Calu3 (cell line): ENCODE measurements at regions not wholly inside any gene's neighbourhood (a gene's known extent, or its start where the extent isn't known, plus 50 kb on each side); places are given as distances from the start of the nearest gene placed in this dataset.
"Not testable (repeated sequence)": the region's sequence is repeated elsewhere in the genome, so short reads cannot be mapped to it uniquely, and the experiment has no call there.

Source experiments
- BruUV-seq: library from RNA; stranded (reverse); fragments of 400-500 nt; replicated peaks from 2 replicates; lab custom pipeline; 2021; lab: Mats Ljungman, UMichigan
- CTCF ChIA-PET: fragments of 300-600 bp; sonication (Branson Sonifier 250); formaldehyde crosslinking; loops from one replicate; lab custom pipeline; 2022; ENCODE audit warnings: antibody characterized with exemption; lab: Charles Lee
- DNase-seq: peaks from one replicate; pipeline ENCODE4 v3.0.0; 2022
- H3K27ac Mint-ChIP-seq: one replicate; pipeline ENCODE4 v1.8.0; 2022; ENCODE audit warnings: mixed read lengths; ENCODE audit not compliant: unreplicated experiment
- H3K27me3 Mint-ChIP-seq: one replicate; pipeline ENCODE4 v1.8.0; 2022; ENCODE audit warnings: mixed read lengths; ENCODE audit not compliant: unreplicated experiment
- H3K36me3 Mint-ChIP-seq: one replicate; pipeline ENCODE4 v1.8.0; 2022; ENCODE audit warnings: mild to moderate bottlenecking, moderate library complexity, mixed read lengths; ENCODE audit not compliant: insufficient read depth, unreplicated experiment
- H3K4me1 Mint-ChIP-seq: one replicate; pipeline ENCODE4 v1.8.0; 2022; ENCODE audit warnings: mild to moderate bottlenecking, low read depth, mixed read lengths; ENCODE audit not compliant: unreplicated experiment
- H3K4me3 Mint-ChIP-seq: one replicate; pipeline ENCODE4 v1.8.0; 2022; ENCODE audit warnings: mild to moderate bottlenecking, low read depth, moderate library complexity, mixed read lengths; ENCODE audit not compliant: unreplicated experiment
- H3K9me3 Mint-ChIP-seq: one replicate; pipeline ENCODE4 v1.8.0; 2022; ENCODE audit warnings: low read depth, mixed read lengths; ENCODE audit not compliant: unreplicated experiment
- CTCF ChIP-seq: fragments of 200-600 bp; IDR thresholded peaks from one replicate; pipeline ENCODE4 v1.8.0; 2022; ENCODE audit warnings: antibody characterized with exemption; ENCODE audit not compliant: unreplicated experiment
- intact Hi-C: fragments of 100-400 bp; cut with micrococcal nuclease; formaldehyde crosslinking; loops from one replicate; pipeline ENCODE4 v1.10.0; 2022; ENCODE audit not compliant: unreplicated experiment

DNA sequence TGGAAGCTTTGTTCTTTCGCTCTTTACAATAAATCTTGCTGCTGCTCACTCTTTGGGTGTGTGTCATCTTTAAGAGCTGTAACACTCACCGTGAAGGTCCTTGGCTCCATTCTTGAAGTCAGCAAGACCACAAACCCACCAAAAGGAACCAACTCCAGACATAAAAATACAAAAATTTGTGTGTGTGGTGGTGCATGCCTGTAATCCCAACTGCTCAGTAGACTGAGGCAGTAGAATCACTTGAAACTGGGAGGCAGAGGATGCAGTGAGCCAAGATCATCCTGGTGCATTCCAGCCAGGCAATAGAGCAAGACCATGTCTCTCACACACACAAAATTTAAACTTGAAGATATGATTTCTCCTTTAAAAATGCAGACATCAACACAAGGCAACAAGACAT, 1431.7 kb upstream of the B3GALT2 start:
- DNase-seq: no peak
- CTCF ChIA-PET: no interaction called here
- intact Hi-C loops: no loop called here
- Mint-ChIP-seq H3K27ac (no peak overlapping the region), H3K9me3 (no peaks in the 10 kb centered on the region), H3K27me3 (no peaks in the 10 kb centered on the region), H3K36me3 (no peaks in the 10 kb centered on the region), H3K4me3 (no peak overlapping the region), H3K4me1 (no peaks in the 10 kb centered on the region)
- no TSS peak for BruUV-seq
- TF ChIP-seq CTCF: no peak

GRCh38 chr1:194617272-194617671, 1430.9 kb upstream of the B3GALT2 start:
- CTCF ChIA-PET: interaction anchor here (0.6 kb wide), 1 partner anchor 38 kb away, joined by 3 read pairs; no protein-coding TSS in a partner anchor
- H3K9me3 Mint-ChIP-seq, H3K4me3 Mint-ChIP-seq, H3K36me3 Mint-ChIP-seq, BruUV-seq, H3K27me3 Mint-ChIP-seq, DNase-seq, H3K27ac Mint-ChIP-seq, H3K4me1 Mint-ChIP-seq, intact Hi-C loops: not testable (repeated sequence)

GRCh38 chr1:194616835-194617234, 1430.4 kb upstream of the B3GALT2 start:
- BruUV-seq: no TSS peak
- Mint-ChIP-seq H3K27ac (no peak overlapping the region), H3K4me3 (no peak overlapping the region), H3K27me3 (no peaks in the 10 kb centered on the region), H3K9me3 (no peaks in the 10 kb centered on the region), H3K4me1 (no peaks in the 10 kb centered on the region), H3K36me3 (no peaks in the 10 kb centered on the region)
- no peak for DNase-seq
- CTCF ChIA-PET: no interaction called here
- TF ChIP-seq CTCF: no peak
- intact Hi-C loops: no loop called here

DNA sequence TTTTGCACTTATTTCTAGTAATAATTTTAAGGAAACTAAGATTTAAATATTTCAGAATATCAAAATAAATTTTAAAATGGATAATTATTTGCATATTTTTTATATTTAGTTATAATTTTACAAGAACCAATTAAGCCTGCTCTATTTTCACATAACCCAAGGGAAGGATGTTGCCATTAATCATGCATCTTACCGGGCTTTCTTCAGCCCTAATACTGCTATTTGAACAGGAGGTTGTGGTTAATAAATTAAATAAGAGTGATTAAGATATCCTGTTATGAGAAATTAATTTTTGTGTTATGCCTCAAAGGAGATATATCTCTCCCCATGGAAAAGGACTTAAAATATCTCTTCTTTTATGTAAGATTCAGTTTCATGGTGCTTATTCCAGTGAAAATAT, 1415.8 kb upstream of the B3GALT2 start:
- Mint-ChIP-seq H3K4me1 (no peaks in the 10 kb centered on the region), H3K27me3 (no peaks in the 10 kb centered on the region), H3K9me3 (no peaks in the 10 kb centered on the region), H3K27ac (no peak overlapping the region), H3K36me3 (no peaks in the 10 kb centered on the region), H3K4me3 (no peak overlapping the region)
- BruUV-seq: no TSS peak
- CTCF ChIA-PET: no interaction called here
- intact Hi-C loops: no loop called here
- no peak for TF ChIP-seq CTCF
- DNase-seq: no peak

- Mint-ChIP-seq H3K4me1 (no peaks in the 10 kb centered on the region), H3K4me3 (no peak overlapping the region), H3K27me3 (no peaks in the 10 kb centered on the region), H3K9me3 (no peaks in the 10 kb centered on the region), H3K36me3 (no peaks in the 10 kb centered on the region), H3K27ac (peak overlapping the region; percentile 5)
- BruUV-seq: no TSS peak
- intact Hi-C loops: no loop called here
- CTCF ChIA-PET: interaction anchor here (0.9 kb wide), 1 partner anchor 140 kb away, joined by 4 read pairs; no protein-coding TSS in a partner anchor
- no peak for TF ChIP-seq CTCF
- no peak for DNase-seq
These were observed 1414.3 kb upstream of the B3GALT2 start for GRCh38 chr1:194600716-194601115.
